GM23338 (cell line): ENCODE measurements at regions not wholly inside any gene's neighbourhood (a gene's known extent, or its start where the extent isn't known, plus 50 kb on each side); places are given as distances from the start of the nearest gene placed in this dataset.
A peak's percentile ranks its signal among the peaks of the same experiment; 100 is the strongest.

Experiments used
- ATAC-seq: fragments of 200-7000 bp; cut with Tn5 transposase; 3 replicates; pipeline ENCODE4 v1.9.1; 2020
- DNase-seq: peaks from one replicate; pipeline ENCODE4 v3.0.0-alpha.2; 2015; ENCODE audit warnings: low spot score
- H2AFZ ChIP-seq: fragments of 200-600 bp; sonication (generic); 2 replicates; pipeline ENCODE4 v1.8.0; 2016; ENCODE audit warnings: antibody characterized with exemption, mild to moderate bottlenecking, moderate library complexity
- H3F3A ChIP-seq: fragments of 200-600 bp; sonication (generic); replicated peaks from 2 replicates; pipeline ENCODE4 v1.8.0; 2017; ENCODE audit warnings: antibody characterized with exemption, mixed run types, low read depth
- H3K27ac ChIP-seq: fragments of 200-600 bp; sonication (generic); 2 replicates; pipeline ENCODE4 v1.6.1; 2016; ENCODE audit warnings: low read depth
- H3K27me3 ChIP-seq: fragments of 200-600 bp; sonication (generic); 2 replicates; pipeline ENCODE4 v1.8.0; 2016; ENCODE audit warnings: mild to moderate bottlenecking, mixed run types, moderate library complexity; ENCODE audit not compliant: insufficient read depth
- H3K36me3 ChIP-seq: fragments of 200-600 bp; sonication (generic); 2 replicates; pipeline ENCODE4 v1.8.0; 2016; ENCODE audit warnings: mild to moderate bottlenecking; ENCODE audit not compliant: insufficient read depth
- H3K4me1 ChIP-seq: fragments of 200-600 bp; sonication (generic); 2 replicates; pipeline ENCODE4 v1.8.0; 2016; ENCODE audit warnings: mild to moderate bottlenecking, moderate library complexity; ENCODE audit not compliant: insufficient read depth
- H3K4me2 ChIP-seq: fragments of 200-600 bp; sonication (generic); 2 replicates; pipeline ENCODE4 v1.7.1; 2017; ENCODE audit warnings: mixed run types
- H3K4me3 ChIP-seq: fragments of 200-600 bp; sonication (generic); 2 replicates; pipeline ENCODE4 v1.6.1; 2016; ENCODE audit warnings: mixed run types
- H3K79me2 ChIP-seq: fragments of 200-600 bp; sonication (generic); replicated peaks from 2 replicates; pipeline ENCODE4 v1.8.0; 2017; ENCODE audit warnings: mild to moderate bottlenecking; ENCODE audit not compliant: insufficient read depth
- H3K9me2 ChIP-seq: fragments of 200-600 bp; sonication (generic); 2 replicates; pipeline ENCODE4 v1.8.0; 2017; ENCODE audit not compliant: insufficient read depth
- H4K20me1 ChIP-seq: fragments of 200-600 bp; sonication (generic); replicated peaks from 2 replicates; pipeline ENCODE4 v1.8.0; 2017; ENCODE audit warnings: mild to moderate bottlenecking; ENCODE audit not compliant: insufficient read depth
- H3K27ac Mint-ChIP-seq: 2 replicates; pipeline ENCODE4 v1.8.0; 2020; ENCODE audit warnings: inconsistent platforms, mild to moderate bottlenecking, moderate library complexity, mixed read lengths
- H3K27me3 Mint-ChIP-seq: 3 replicates; pipeline ENCODE4 v1.8.0; 2022; ENCODE audit warnings: low read depth, mild to moderate bottlenecking, moderate library complexity, mixed read lengths, inconsistent platforms; ENCODE audit not compliant: insufficient read depth, poor library complexity
- H3K36me3 Mint-ChIP-seq: 3 replicates; pipeline ENCODE4 v1.8.0; 2021; ENCODE audit warnings: low read depth, mild to moderate bottlenecking, inconsistent platforms, moderate library complexity, mixed read lengths
- H3K4me1 Mint-ChIP-seq: 3 replicates; pipeline ENCODE4 v1.8.0; 2020; ENCODE audit warnings: mild to moderate bottlenecking, inconsistent platforms, mixed read lengths
- H3K4me3 Mint-ChIP-seq: 3 replicates; pipeline ENCODE4 v1.8.0; 2021; ENCODE audit warnings: moderate library complexity, mild to moderate bottlenecking, inconsistent platforms, mixed read lengths
- H3K9me3 Mint-ChIP-seq: 3 replicates; pipeline ENCODE4 v1.8.0; 2020; ENCODE audit warnings: moderate library complexity, mild to moderate bottlenecking, inconsistent platforms, mixed read lengths
- CREB1 ChIP-seq: fragments of 250-450 bp; sonication (Bioruptor Pico); IDR thresholded peaks from 2 replicates; pipeline ENCODE4 v1.5.0; 2020; ENCODE audit warnings: low read depth, mild to moderate bottlenecking, moderate library complexity
- CTCF ChIP-seq, 2 experiments: fragments of 200-600 bp in 1 of 2; sonication (generic) in 1 of 2; conservative IDR thresholded peaks; 2 replicates each; pipeline versions ENCODE4 v1.5.1 to v1.6.1; 2016 to 2017; ENCODE audit warnings: antibody characterized with exemption in 2 of 2, low read depth in 2 of 2, mild to moderate bottlenecking in 2 of 2, moderate library complexity in 1 of 2
- ETS1 ChIP-seq: IDR thresholded peaks from 2 replicates; pipeline ENCODE4 v1.6.1; 2016; ENCODE audit warnings: antibody characterized with exemption
- EZH2 ChIP-seq: fragments of 200-600 bp; sonication (generic); IDR thresholded peaks from one replicate; pipeline ENCODE4 v1.8.0; 2017; ENCODE audit warnings: antibody characterized with exemption, mild to moderate bottlenecking, low read depth; ENCODE audit not compliant: unreplicated experiment
- EZH2phosphoT487 ChIP-seq: fragments of 200-600 bp; sonication (generic); IDR thresholded peaks from one replicate; pipeline ENCODE4 v1.8.1; 2018; ENCODE audit warnings: antibody characterized with exemption; ENCODE audit not compliant: unreplicated experiment
- JUNB ChIP-seq: IDR thresholded peaks from one replicate; pipeline ENCODE4 v1.6.1; 2016; ENCODE audit warnings: antibody characterized with exemption; ENCODE audit not compliant: unreplicated experiment
- NANOG ChIP-seq: IDR thresholded peaks from 2 replicates; pipeline ENCODE4 v1.6.1; 2016; ENCODE audit warnings: antibody characterized with exemption, borderline replicate concordance
- POLR2AphosphoS5 ChIP-seq: IDR thresholded peaks from 2 replicates; pipeline ENCODE4 v1.6.1; 2016; ENCODE audit warnings: antibody characterized with exemption, low read depth
- REST ChIP-seq: IDR thresholded peaks from one replicate; pipeline ENCODE4 v1.6.1; 2018; ENCODE audit warnings: antibody characterized with exemption; ENCODE audit not compliant: unreplicated experiment
- STAT1 ChIP-seq: IDR thresholded peaks from one replicate; pipeline ENCODE4 v1.6.1; 2016; ENCODE audit warnings: antibody characterized with exemption; ENCODE audit not compliant: unreplicated experiment
- ZNF114 ChIP-seq: fragments of 250-450 bp; sonication (Bioruptor Pico); IDR thresholded peaks from 2 replicates; pipeline ENCODE4 v1.5.0; 2020; ENCODE audit warnings: mild to moderate bottlenecking, moderate library complexity
- ZNF331 ChIP-seq: fragments of 250-450 bp; sonication (Bioruptor Pico); IDR thresholded peaks from 2 replicates; pipeline ENCODE4 v1.5.0; 2020; ENCODE audit warnings: low read depth, mild to moderate bottlenecking, moderate library complexity
- ZNF462 ChIP-seq: fragments of 250-450 bp; sonication (Bioruptor Pico); IDR thresholded peaks from 2 replicates; pipeline ENCODE4 v1.5.0; 2020; ENCODE audit warnings: mild to moderate bottlenecking, moderate library complexity

GRCh38 chr5:115352571-115352970, 56.1 kb upstream of the CCDC112 start:
- no peaks in the 10 kb centered on the region for H3K36me3 ChIP-seq
- no peak overlapping the region for H3K4me3 ChIP-seq
- TF ChIP-seq ZNF114 (CRISPR knock-in tag) (no peak), ETS1 (no peak), POLR2AphosphoS5 (no peak), STAT1 (no peak), EZH2 (no peak), ZNF462 (CRISPR knock-in tag) (no peak), ZNF331 (CRISPR knock-in tag) (no peak), EZH2phosphoT487 (no peak), CREB1 (CRISPR knock-in tag) (no peak), NANOG (no peak), REST (no peak), JUNB (no peak), CTCF (conservative IDR thresholded peaks at IDR 0.05; ENCODE audit: low read depth in 2 of 2) (no peak)
- peak overlapping the region; percentile 38; the same call in 1 of the 2 replicates for H2AFZ ChIP-seq
- H4K20me1 ChIP-seq, result no peaks in the 10 kb centered on the region
- H3K27me3 ChIP-seq, result no peaks in the 10 kb centered on the region
- H3K27ac ChIP-seq, result no peak overlapping the region
- ATAC-seq (no peak), DNase-seq (no peak)
- peaks cover 6% of the 10 kb centered on the region; the same call in 1 of the 3 replicates for H3K9me3 Mint-ChIP-seq
- no peak overlapping the region for H3K27ac Mint-ChIP-seq
- peaks cover 13% of the 10 kb centered on the region for H3K9me2 ChIP-seq
- no peaks in the 10 kb centered on the region for H3F3A ChIP-seq
- H3K4me1 ChIP-seq, result peaks cover 17% of the 10 kb centered on the region
- no peaks in the 10 kb centered on the region for H3K27me3 Mint-ChIP-seq
- H3K4me1 Mint-ChIP-seq, result peaks cover 9% of the 10 kb centered on the region
- no peak overlapping the region for H3K4me3 Mint-ChIP-seq
- H3K36me3 Mint-ChIP-seq, result peaks cover 5% of the 10 kb centered on the region; the same call in 1 of the 3 replicates
- H3K79me2 ChIP-seq, result no peaks in the 10 kb centered on the region
- no peak overlapping the region for H3K4me2 ChIP-seq
